SU-DHL-6 (cell line): ENCODE measurements at regions not wholly inside any gene's neighbourhood (a gene's known extent, or its start where the extent isn't known, plus 50 kb on each side); places are given as distances from the start of the nearest gene placed in this dataset.

ENCODE experiments used
- EZH2phosphoT487 ChIP-seq: fragments of 200-600 bp; sonication (generic), shearing (Covaris generic); conservative IDR thresholded peaks from 2 replicates; pipeline ENCODE4 v1.6.1; 2018; ENCODE audit warnings: mild to moderate bottlenecking, antibody characterized with exemption, low read length, moderate library complexity, mixed read lengths
- TF ChIP-seq, protein P1 (sequence below): fragments of 200-600 bp; sonication (generic); IDR thresholded peaks from one replicate; pipeline ENCODE4 v1.5.1; 2017; ENCODE audit warnings: antibody characterized with exemption, mild to moderate bottlenecking, low read length, moderate library complexity; ENCODE audit not compliant: insufficient read depth, poor library complexity, severe bottlenecking

DNA sequence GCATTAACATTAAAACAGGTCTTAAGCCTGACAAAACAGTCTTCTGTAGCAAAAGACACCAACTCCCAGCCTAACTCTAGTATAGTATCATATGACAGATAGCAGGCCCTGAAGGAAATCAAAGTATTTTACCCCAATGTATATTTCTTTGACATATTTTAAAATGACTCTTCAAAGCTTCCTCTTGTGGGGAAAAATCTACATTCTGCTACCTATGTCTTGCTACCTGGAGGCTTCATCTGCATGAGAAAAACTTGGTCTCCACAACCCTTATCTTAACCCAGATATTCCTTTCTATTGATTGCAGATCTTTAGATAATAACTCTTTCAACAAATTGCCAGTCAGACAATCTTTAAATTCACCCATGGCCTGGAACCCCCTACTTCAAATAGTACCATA, 1620.4 kb downstream of the PCDH7 start:
- TF ChIP-seq, protein P1, sequence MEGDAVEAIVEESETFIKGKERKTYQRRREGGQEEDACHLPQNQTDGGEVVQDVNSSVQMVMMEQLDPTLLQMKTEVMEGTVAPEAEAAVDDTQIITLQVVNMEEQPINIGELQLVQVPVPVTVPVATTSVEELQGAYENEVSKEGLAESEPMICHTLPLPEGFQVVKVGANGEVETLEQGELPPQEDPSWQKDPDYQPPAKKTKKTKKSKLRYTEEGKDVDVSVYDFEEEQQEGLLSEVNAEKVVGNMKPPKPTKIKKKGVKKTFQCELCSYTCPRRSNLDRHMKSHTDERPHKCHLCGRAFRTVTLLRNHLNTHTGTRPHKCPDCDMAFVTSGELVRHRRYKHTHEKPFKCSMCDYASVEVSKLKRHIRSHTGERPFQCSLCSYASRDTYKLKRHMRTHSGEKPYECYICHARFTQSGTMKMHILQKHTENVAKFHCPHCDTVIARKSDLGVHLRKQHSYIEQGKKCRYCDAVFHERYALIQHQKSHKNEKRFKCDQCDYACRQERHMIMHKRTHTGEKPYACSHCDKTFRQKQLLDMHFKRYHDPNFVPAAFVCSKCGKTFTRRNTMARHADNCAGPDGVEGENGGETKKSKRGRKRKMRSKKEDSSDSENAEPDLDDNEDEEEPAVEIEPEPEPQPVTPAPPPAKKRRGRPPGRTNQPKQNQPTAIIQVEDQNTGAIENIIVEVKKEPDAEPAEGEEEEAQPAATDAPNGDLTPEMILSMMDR, result no peak
- TF ChIP-seq EZH2phosphoT487, result no peak
